ENCODE measurements at regions not wholly inside any gene's neighbourhood (a gene's known extent, or its start where the extent isn't known, plus 50 kb on each side); places are given as distances from the start of the nearest gene placed in this dataset.

- TF ChIP-seq CTCF (IDR thresholded peaks at IDR 0.05) (no peak), RELA (CRISPR knock-in tag; IDR thresholded peaks at IDR 0.05; ENCODE audit: borderline replicate concordance) (no peak), SMAD4 (CRISPR knock-in tag; IDR thresholded peaks at IDR 0.05) (no peak), AFF4 (CRISPR knock-in tag; IDR thresholded peaks at IDR 0.05; ENCODE audit: borderline replicate concordance) (no peak), ZNF423 (CRISPR knock-in tag; IDR thresholded peaks at IDR 0.05) (no peak), NFE2L1 (CRISPR knock-in tag; IDR thresholded peaks at IDR 0.05) (no peak), NR2C2 (CRISPR knock-in tag; IDR thresholded peaks at IDR 0.05) (no peak), ESRRA (CRISPR knock-in tag; IDR thresholded peaks at IDR 0.05; ENCODE audit: borderline replicate concordance) (no peak), NR3C1 (CRISPR knock-in tag; conservative IDR thresholded peaks at IDR 0.05; ENCODE audit: low read depth) (no peak), ARID4B (CRISPR knock-in tag; IDR thresholded peaks at IDR 0.05; ENCODE audit: borderline replicate concordance) (no peak), ATF6 (CRISPR knock-in tag; IDR thresholded peaks at IDR 0.05) (no peak), TCF7 (CRISPR knock-in tag; IDR thresholded peaks at IDR 0.05; ENCODE audit: low read depth) (no peak)
- TF ChIP-seq, protein P1, sequence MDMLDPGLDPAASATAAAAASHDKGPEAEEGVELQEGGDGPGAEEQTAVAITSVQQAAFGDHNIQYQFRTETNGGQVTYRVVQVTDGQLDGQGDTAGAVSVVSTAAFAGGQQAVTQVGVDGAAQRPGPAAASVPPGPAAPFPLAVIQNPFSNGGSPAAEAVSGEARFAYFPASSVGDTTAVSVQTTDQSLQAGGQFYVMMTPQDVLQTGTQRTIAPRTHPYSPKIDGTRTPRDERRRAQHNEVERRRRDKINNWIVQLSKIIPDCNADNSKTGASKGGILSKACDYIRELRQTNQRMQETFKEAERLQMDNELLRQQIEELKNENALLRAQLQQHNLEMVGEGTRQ (CRISPR knock-in tag; IDR thresholded peaks at IDR 0.05), result no peak
- TF ChIP-seq, protein P2, sequence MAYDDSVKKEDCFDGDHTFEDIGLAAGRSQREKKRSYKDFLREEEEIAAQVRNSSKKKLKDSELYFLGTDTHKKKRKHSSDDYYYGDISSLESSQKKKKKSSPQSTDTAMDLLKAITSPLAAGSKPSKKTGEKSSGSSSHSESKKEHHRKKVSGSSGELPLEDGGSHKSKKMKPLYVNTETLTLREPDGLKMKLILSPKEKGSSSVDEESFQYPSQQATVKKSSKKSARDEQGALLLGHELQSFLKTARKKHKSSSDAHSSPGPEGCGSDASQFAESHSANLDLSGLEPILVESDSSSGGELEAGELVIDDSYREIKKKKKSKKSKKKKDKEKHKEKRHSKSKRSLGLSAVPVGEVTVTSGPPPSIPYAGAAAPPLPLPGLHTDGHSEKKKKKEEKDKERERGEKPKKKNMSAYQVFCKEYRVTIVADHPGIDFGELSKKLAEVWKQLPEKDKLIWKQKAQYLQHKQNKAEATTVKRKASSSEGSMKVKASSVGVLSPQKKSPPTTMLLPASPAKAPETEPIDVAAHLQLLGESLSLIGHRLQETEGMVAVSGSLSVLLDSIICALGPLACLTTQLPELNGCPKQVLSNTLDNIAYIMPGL (CRISPR knock-in tag; IDR thresholded peaks at IDR 0.05), result no peak
Measured at GRCh38 chr3:147246906-147247305, 159.4 kb downstream of the ZIC4 start.

Data from WTC11 (cell line).